GM21723 (cell line): ENCODE measurements at regions not wholly inside any gene's neighbourhood (a gene's known extent, or its start where the extent isn't known, plus 50 kb on each side); places are given as distances from the start of the nearest gene placed in this dataset.
"Not testable (repeated sequence)": the region's sequence is repeated elsewhere in the genome, so short reads cannot be mapped to it uniquely, and the experiment has no call there.

Source experiments
- ATAC-seq: cut with Tn5 transposase; IDR thresholded peaks from one replicate; pipeline ENCODE4 v1.9.1; 2021; ENCODE audit warnings: mild to moderate bottlenecking, moderate library complexity; ENCODE audit not compliant: unreplicated experiment

DNA sequence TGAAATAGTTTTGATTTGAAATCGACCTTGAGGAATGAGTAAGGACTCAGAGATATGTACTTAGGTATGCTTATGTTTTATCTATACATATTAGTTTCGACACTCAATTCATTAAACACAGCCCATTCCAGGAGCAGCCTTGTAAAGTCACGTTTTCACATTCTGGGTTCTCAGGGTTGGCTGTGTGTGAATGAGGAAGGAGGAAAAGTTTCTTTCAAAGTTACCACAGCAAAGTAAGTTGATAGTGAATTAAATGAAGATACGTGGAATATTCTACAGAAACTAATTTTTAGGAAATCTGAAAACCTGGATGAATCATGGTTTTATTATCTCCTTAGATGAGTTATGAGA lies 133.5 kb downstream of the C3orf38 start:
- ATAC-seq: no peak

DNA sequence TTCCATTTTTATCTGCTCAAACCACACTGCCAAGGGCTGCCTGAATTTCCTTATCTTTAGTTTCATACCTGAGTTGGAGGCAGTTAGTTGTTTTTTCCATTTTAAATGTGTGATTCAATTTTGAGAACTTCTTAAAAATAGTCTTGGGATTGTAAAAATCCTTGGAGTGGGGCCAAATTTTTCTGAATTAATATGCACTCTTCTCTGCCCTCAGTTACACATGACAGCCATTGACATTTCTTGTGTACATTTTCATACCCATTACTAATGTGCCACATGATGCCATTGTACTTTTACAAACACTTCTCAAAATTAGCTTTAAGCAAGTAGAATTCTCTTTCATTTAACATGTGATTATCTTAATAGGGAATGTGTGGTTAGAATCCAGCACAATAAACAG lies 141.7 kb downstream of the C3orf38 start:
- no peak for ATAC-seq

DNA sequence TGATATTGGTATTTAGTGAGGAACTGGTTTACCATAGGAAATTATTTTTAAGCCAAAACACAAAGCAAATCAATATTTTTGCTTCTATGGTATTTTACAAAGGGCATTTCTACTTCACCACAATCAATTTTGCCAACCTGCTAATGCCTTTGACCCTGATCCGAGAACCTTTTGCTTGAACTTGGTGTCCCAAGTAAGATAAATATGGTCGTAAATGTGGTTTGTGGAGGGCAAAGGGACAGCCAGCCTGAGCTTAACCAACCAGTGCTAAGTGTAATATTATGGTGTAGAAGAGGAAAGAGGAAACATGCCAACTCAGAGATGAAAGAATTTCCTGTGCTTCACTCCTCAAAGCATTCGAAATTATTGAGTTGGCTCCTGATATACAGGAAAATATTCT lies 148.4 kb downstream of the C3orf38 start:
- no peak for ATAC-seq

DNA sequence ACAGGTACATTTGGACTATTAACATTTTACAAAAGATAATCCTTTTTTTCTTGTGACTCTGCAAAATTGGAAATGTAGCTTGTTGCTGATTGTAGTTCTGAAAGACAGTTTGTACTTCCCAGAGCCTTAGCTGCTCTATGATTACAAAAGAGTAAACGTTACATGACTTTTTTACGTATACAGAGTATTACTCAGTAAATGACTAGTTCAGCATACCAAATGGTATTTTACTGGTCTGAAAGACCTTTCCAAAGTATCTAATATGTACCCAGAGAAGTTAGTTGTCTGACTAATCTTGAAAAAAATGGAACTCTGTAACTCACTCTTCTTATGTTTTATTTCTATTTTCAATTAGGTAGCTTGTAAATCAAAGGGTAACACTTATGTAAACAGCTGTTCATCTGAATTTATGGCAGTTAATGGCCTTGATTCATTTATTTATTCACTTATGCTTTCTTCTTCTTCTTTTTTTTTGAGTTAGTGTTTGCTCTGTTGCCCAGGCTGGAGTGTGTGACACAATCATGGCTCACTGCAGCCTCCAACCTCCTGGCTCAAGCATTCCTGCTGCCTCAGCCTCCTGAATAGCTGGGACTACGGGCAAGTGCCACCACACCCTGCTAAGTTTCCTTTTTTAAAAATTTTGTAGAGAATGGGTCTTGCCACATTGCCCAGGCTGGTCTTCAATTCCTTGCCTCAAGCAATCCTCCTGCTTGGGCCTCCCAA lies 151.7 kb downstream of the C3orf38 start:
- ATAC-seq: no peak

DNA sequence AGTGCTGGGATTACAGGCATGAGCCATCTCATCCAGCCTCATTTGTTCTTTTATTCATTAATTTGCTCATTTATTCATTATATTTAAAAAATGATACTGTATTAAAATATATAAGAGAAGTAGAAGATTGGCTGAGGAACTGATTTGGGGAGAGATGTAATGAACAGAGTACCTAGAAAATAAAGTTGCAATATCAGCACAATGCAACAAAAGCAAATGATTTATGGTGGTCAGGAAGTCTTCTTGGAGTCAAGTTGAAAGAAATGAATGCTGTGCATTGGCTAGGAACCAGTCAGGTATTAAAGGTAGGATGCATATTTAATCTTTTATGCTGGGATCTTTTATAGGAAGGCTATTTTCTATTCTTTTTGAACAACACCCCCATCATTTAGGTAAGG lies 152.2 kb downstream of the C3orf38 start:
- no peak for ATAC-seq

DNA sequence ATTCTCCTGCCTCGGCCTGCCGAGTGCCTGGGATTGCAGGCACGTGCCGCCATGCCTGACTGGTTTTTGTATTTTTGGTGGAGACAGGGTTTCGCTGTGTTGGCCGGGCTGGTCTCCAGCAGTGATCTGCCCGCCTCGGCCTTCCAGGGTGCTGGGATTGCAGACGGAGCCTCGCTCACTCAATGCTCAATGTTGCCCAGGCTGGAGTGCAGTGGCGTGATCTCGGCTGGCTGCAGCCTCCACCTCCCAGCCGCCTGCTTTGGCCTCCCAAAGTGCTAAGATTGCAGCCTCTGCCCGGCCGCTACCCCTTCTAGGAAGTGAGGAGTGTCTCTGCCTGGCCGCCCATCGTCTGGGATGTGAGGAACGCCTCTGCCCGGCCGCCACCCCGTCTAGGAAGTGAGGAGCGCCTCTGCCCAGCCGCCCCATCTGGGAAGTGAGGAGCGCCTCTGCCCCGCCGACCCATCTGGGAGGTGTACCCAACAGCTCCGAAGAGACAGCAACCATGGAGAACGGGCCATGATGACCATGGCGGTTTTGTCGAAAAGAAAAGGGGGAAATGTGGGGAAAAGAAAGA lies 153.7 kb downstream of the C3orf38 start:
- ATAC-seq: not testable (repeated sequence)

DNA sequence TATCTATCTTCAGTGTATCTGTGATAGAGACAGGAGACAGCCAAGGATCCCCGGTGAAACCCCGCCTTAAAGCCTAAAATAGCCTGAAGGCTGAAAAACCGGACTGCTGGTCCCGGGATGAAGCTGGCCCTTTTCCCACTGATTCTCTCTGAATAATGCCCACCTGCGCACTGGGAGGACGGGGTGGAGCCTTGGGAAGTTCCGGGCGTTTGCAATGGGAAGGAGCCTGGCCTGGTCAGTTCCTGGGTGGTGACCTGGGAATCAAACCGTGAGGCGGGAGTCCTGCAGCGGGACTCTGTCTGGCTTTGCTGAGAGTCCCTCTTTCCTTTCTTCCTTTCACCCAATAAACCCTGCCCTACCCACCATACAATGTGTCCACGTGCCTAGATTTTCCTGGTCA lies 157.9 kb downstream of the C3orf38 start:
- ATAC-seq: no peak

DNA sequence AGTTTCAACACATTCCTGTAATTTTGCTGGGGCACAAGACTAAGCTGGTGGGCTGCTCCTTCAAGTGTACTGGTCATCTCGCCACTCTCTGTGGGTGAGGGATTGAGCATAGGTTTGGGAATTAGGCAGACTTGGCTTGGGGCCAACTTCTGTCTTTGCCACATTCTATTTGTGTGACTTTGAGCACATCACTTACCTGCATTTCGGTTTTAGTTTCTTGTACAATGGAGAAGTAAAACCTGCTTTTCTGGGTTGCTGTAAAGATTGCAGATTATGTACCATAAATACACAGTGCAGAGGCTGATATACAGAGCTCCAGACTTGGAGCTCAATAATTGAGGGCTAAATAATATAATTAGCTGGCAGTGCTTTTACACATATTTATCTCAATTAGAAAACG lies 162.1 kb downstream of the C3orf38 start:
- peak; percentile 63 for ATAC-seq

DNA sequence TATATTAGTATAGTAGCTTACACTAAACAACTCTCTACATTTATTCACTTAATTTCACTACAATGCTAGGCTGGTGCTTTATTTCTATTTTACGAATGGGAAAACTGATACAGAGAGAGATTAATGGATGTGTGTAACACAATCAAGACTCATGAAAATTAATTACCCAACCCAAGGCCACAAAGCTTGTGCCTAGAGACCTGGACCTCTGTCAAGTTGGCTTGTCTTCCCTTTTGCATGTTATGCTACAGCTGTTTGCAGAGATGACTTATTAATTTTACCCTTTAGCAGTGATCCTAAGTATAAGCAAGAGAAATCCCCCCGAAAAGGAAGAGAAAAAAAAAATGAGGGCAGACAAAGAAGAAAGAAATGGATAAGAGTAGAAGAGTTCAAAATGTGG lies 162.5 kb downstream of the C3orf38 start:
- no peak for ATAC-seq

DNA sequence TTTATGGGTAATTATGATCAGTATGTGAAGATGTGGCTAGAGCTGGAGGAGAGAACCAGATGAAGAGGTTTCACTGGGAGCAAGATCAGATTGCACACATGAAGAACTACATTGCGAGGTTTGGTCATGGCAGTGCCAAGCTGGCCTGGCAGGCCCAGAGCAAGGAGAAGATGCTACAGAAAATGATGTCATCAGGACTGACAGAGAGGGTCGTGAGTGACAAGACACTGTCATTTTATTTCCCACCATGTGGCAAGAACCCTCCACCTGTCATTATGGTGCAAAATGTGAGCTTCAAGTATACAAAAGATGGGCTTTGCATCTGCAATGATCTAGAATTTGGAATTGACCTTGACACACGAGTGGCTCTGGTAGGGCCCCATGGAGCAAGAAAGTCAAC lies 168.3 kb downstream of the C3orf38 start:
- no peak for ATAC-seq

DNA sequence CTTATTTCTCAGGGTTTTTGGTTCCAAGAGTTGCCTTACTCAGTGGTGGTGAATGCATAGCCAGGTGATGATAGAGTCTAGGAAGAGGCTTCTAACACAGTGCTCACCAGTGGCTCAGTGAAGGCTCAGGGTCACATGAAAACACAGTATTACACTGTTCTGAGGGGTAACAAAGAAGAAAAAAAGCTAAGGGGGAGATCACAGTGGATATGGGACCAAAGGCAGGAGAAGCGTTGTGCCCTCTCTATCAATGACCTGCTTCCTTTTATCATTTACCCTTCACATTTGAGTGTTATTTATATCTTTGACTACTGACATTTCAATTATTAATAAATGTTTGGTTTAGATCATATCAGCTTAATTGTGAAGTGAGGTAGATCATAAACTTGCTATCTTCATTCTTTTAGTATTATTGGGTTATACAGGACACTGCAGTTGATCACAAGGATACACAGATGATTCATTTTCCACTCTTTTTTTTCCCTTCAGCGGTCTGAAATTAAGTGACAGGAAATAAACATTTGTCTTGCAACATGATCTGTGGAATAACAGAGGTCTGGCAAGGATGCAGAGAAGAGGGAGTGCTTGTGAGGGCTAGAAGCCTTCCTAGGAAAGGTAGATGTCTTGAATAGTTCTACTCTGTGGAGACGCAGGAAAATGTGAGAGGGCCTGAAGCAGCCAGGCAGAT lies 171.7 kb downstream of the C3orf38 start:
- no peak for ATAC-seq

DNA sequence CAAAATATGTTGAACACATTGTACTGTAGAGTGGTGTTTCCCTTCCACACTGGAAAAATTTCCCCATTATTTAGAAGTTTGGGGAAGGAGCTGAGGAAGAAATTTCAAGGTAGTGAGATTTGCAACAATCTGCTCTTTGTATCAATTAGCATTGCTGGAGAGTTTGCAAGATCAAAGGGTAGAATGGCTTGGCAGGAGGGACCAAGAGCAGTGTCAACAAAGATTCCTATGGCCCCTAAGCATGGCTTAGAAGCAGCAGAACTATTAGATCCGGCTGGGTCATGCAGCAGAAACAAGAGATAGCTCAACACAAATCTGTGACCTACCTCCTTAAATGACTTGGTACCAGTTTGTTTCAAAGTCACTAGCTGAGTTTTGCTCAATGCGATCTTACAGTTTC lies 175.0 kb downstream of the C3orf38 start:
- ATAC-seq: no peak

DNA sequence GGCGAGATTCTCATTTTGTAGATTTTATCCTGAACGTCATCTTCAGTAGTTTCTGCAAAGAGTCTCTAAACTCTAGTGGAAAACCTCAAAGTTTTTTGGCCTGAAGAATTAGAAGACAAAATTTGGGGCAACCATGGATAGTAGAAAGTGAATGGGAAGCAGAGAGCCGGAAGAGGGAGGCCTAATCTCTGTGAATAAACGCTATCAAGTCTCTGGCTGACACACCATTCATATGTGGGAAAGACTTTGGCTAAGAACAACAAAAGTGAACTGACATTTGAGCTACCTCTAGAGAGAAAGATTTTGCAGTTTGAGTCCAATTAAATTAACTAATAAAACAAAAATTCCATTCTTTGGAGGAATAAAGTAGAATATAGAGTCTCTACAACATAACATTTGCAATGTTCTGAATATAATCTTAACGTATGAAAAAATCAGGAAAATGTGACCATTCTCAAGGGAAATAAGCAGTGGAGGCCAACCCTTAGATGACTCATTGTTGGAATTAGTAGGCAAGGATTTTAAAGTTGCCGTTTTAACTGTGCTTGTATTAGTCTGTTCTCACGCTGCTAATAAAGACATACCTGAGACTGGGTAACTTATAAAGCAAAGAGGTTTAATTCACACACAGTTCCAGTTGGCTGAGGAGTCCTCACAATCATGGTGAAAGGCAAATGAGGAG lies 184.6 kb downstream of the C3orf38 start:
- no peak for ATAC-seq

DNA sequence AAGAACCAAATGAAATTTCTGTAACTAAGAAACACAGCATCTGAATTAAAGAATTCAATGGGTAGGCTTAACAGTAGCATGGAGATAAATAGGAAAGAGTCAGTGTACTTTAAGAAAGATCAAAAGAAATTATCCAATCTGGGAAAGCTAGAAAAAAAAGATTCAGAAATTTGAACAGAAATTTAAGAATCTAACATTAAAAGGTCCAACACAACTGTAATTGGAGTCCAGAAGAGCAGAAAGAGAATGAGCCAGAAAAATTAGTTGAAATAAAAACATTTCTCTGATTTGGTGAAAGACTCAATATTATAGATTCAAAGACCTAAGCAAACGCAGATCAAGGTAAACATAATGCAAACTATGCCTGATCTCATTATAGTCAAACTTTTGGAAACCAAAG lies 187.1 kb downstream of the C3orf38 start:
- ATAC-seq: no peak

DNA sequence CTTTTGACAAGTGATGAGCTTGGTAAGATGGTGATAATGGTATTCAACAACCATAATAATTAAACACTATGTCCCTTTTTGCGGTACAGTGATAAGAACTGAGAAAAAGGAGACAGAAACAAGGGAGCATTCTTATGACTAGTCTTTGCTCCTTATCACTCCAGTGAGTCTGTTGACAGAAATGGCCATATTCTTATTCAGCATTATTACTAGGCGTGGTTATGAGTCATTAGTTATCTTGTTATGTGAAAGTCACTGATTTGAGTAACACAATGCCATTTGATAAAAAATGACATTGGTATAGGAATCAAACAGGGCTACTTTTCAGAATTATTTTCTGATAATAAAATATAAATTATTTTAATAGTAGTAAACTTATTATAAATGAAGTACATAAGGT lies 193.5 kb downstream of the C3orf38 start:
- ATAC-seq: no peak

DNA sequence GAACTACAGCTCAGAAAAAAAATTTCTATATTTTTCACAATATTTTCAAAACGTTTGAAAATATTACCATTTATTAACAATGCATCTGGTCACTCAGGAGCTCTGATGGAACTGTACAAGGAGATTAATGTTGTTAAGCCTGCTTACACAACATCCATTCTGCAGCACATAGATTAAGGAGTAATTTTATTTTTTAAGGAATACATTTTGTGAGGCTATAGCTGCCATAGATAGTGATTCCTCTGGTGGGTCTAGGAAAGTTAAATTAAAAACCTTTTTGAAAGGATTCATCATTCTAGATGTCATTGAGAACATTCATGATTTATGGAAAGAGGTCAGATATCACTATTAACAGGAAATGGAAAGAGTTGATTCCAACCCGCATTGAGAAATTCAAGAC lies 196.9 kb downstream of the C3orf38 start:
- ATAC-seq: no peak

DNA sequence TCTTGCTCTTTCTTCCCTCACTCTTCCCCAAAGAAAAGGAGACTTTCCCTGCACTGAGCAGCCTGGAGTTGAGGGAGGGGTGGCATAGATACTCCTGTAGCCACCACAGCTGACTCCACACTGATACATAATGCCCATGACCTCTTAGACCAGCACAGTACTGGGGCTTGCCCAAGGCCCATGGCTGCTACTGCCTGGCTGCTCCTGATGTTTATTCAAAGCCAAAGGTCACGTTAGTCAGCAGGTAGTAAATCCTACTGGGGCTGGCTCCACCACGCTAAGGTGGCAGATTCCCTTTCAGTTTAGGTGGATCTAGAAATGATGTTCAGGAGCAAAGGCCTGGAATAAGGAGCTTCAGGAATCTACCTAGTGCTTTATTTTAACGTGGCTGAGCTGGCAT lies 212.7 kb downstream of the C3orf38 start:
- ATAC-seq: no peak

DNA sequence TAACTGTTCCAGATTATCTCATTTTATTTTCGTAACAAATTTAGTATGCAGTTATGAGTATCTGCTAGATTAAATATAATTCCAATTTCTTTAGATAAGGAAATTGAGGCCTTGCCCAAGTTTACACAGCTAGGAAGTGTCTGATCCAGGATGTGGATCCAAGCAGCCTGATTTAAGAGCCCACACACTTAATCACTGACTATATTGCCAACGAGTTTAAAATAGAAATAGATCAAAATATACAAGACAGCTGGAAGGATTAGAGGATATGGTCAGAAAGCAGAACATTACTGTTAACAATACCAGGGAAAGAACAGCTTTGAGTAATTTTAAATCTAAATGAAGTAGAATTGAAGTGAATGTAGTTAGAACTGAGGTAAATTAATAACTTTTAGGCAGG lies 215.2 kb downstream of the C3orf38 start:
- ATAC-seq: no peak

DNA sequence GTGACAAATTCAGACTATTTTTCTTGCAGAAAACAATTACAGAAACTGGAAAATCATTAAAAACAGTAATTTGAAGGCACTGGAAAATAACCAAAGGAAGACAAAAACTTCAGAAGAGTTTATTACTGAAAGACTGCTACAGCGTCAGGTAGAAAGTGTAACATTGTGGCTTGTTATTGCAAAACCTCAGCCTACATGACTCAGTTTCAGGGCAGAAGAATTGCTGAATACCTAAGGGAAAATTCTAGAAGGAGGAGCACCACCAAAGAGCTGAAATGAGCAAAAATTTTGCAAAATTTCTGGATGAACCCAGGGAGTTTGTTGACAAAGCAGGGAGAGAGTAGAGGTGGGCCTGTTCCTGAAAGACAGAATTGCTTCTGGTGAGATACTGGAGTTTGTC lies 219.6 kb downstream of the C3orf38 start:
- ATAC-seq: no peak

DNA sequence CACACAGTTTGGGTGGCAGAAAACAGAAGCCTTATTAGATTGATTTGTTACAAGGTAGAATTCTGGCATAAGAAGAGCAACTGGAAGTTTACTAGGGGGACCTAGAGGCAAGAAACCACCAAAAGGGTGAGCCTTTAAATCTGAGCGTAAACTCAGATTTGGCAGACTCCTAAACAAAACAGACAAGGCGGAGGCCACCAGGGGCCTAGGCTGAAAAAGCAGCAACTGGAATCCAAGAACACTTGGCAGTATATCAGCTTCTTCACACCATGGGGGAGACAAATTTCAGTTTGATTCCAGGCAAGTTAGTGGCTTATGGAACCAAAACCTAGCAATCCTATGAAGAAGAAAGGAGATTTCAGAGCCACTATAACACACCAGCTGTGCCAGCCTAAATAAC lies 220.0 kb downstream of the C3orf38 start:
- ATAC-seq: no peak

DNA sequence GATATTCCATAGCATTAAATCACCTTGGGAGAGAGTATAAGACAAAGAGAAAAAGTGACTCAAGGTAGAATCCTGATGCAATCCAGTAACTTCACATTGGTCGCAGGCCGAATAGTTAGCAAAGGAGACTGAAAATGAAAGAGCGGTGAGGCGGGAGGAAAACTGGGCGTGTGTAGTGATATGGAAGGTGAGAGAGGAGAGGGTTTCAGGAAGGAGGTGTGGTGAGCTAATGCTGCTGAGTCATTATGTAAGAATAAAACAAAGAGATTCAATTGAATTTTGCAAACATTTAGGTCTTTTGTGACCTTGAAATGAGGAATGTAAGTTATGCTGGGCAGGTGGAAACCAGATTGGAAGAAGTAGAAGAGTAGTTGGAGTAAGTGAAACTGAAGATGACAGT lies 235.3 kb downstream of the C3orf38 start:
- no peak for ATAC-seq

DNA sequence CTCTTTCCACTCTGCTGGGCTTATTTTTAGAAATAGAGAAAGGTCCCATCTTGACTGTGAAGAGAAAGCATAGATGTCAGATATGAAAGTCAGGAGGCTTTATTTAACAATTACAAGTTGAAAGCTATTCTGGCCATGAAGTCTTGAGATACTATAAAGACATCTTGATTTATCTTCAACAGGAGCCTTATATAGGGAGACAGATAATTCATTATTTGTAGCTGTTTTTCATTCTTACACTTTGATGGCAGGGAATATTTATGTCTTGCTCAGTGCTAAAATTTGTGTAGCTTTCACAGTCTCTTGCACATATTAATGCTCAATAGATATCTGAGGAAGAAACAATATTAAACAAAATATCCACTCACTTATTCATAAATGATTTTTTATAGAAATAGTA lies 248.8 kb downstream of the C3orf38 start:
- no peak for ATAC-seq
